GM12878 (cell line): ENCODE measurements at regions not wholly inside any gene's neighbourhood (a gene's known extent, or its start where the extent isn't known, plus 50 kb on each side); places are given as distances from the start of the nearest gene placed in this dataset.

Experiments used
- ATAC-seq: fragments of 200-7000 bp; cut with Tn5 transposase; 3 replicates; pipeline ENCODE4 v1.9.1; 2020; ENCODE audit warnings: mild to moderate bottlenecking, moderate library complexity
- BruUV-seq: library from RNA; stranded (reverse); fragments of 400-500 nt; replicated peaks from 2 replicates; lab custom pipeline; 2021; lab: Mats Ljungman, UMichigan
- CTCF ChIA-PET: fragments of 300-600 bp; sonication (Branson Sonifier 250); formaldehyde crosslinking; extraction: SDS; loops from one replicate; lab custom pipeline; 2021; ENCODE audit warnings: inconsistent platforms; lab: Yijun Ruan, JAX
- POLR2A ChIA-PET: fragments of 350-600 bp; formaldehyde crosslinking; extraction: SDS; loops from one replicate; lab custom pipeline; 2021; ENCODE audit warnings: inconsistent platforms; lab: Charles Lee
- RAD21 ChIA-PET: fragments of 300-600 bp; sonication (Branson Sonifier 250); formaldehyde crosslinking; loops from one replicate; lab custom pipeline; 2023; ENCODE audit warnings: antibody characterized with exemption; ENCODE audit not compliant: unreplicated experiment; lab: Charles Lee
- SMC1A ChIA-PET: fragments of 300-600 bp; sonication (Branson Sonifier 250); formaldehyde crosslinking; loops from one replicate; lab custom pipeline; 2023; ENCODE audit not compliant: unreplicated experiment, uncharacterized antibody; lab: Charles Lee
- DNase-seq: peaks from one replicate; pipeline ENCODE4 v3.0.0-alpha.2; 2011; ENCODE audit warnings: low read depth, low spot score
- FAIRE-seq: peaks from 3 replicates; lab custom pipeline; 2011; peaks lifted over from hg19 to GRCh38; lab: Jason Lieb, UNC
- H2AFZ ChIP-seq: 2 replicates; pipeline ENCODE4 v1.6.0; 2011; ENCODE audit warnings: low read depth, low read length, control low read depth; ENCODE audit not compliant: control insufficient read depth
- H3K27ac ChIP-seq: 2 replicates; pipeline ENCODE4 v1.5.1; 2011; ENCODE audit warnings: control low read depth; ENCODE audit not compliant: control insufficient read depth, insufficient read depth
- H3K27me3 ChIP-seq, 2 experiments: replicated peaks in 1 of 2; 2 replicates each; pipeline versions ENCODE4 v1.6.0 to v1.6.1; 2011; ENCODE audit warnings: low read length in 1 of 2; ENCODE audit not compliant: control insufficient read depth in 2 of 2, insufficient read depth in 2 of 2
- H3K36me3 ChIP-seq, 2 experiments: 2 replicates each; pipeline ENCODE4 v1.5.1; 2011; ENCODE audit warnings: low read length in 1 of 2; ENCODE audit not compliant: control insufficient read depth in 2 of 2, insufficient read depth in 2 of 2
- H3K4me1 ChIP-seq: 2 replicates; pipeline ENCODE4 v1.6.1; 2011; ENCODE audit warnings: mild to moderate bottlenecking, low read length, moderate library complexity, mixed read lengths; ENCODE audit not compliant: control insufficient read depth, insufficient read depth
- H3K4me2 ChIP-seq: 2 replicates; pipeline ENCODE4 v1.6.0; 2011; ENCODE audit warnings: control low read depth; ENCODE audit not compliant: control insufficient read depth, insufficient read depth
- H3K4me3 ChIP-seq: fragments of 200-600 bp; sonication (generic); 2 replicates; pipeline ENCODE4 v1.5.1; 2016
- H3K79me2 ChIP-seq: 2 replicates; pipeline ENCODE4 v1.6.0; 2011; ENCODE audit warnings: low read length; ENCODE audit not compliant: control insufficient read depth, insufficient read depth
- H3K9ac ChIP-seq: 2 replicates; pipeline ENCODE4 v1.8.0; 2011; ENCODE audit warnings: low read length, control low read depth, mixed read lengths; ENCODE audit not compliant: control insufficient read depth, insufficient read depth
- H3K9me3 ChIP-seq: replicated peaks from 3 replicates; pipeline ENCODE4 v1.5.1; 2011; ENCODE audit warnings: mild to moderate bottlenecking, low read length; ENCODE audit not compliant: control insufficient read depth, insufficient read depth
- H4K20me1 ChIP-seq: 2 replicates; pipeline ENCODE4 v1.6.0; 2011; ENCODE audit not compliant: control insufficient read depth, insufficient read depth
- EZH2 ChIP-seq: IDR thresholded peaks from 2 replicates; pipeline ENCODE4 v1.6.1; 2012; ENCODE audit warnings: low read depth, mild to moderate bottlenecking, control low read depth, inconsistent platforms, low read length, borderline replicate concordance; ENCODE audit not compliant: control insufficient read depth
- IKZF1 ChIP-seq: fragments of 450-650 bp; conservative IDR thresholded peaks from 2 replicates; pipeline ENCODE4 v1.6.1; 2017; ENCODE audit warnings: antibody characterized with exemption, mild to moderate bottlenecking
- JUNB ChIP-seq: IDR thresholded peaks from 2 replicates; pipeline ENCODE4 v1.6.1; 2016; ENCODE audit warnings: antibody characterized with exemption, mild to moderate bottlenecking
- RAD21 ChIP-seq: IDR thresholded peaks from 2 replicates; pipeline ENCODE4 v1.6.1; 2011; ENCODE audit warnings: mild to moderate bottlenecking, low read depth, low read length, moderate library complexity; ENCODE audit not compliant: insufficient read depth
- WGBS: methylation state at CpG from one replicate; pipeline ENCODE4 v1.1.6; 2016; ENCODE audit warnings: low lambda C conversion rate; ENCODE audit not compliant: insufficient replicate concordance, insufficient coverage; ENCODE audit errors: missing lambda C conversion rate; 5-methylcytosine and 5-hydroxymethylcytosine counted together
- in situ Hi-C: fragments of 300-500 bp; cut with MboI; formaldehyde crosslinking; loops from 9 replicates; pipeline ENCODE4 v1.14.3; 2018; ENCODE audit warnings: mixed read lengths
- intact Hi-C: fragments of 100-400 bp; cut with micrococcal nuclease; formaldehyde crosslinking; loops from one replicate; pipeline ENCODE4 v1.14.2; 2022; ENCODE audit not compliant: unreplicated experiment
- TF ChIP-seq, protein P1 (sequence below): fragments of 450-650 bp; IDR thresholded peaks from 2 replicates; pipeline ENCODE4 v1.6.1; 2017; ENCODE audit warnings: low read depth, mild to moderate bottlenecking, moderate library complexity
- TF ChIP-seq, protein P2 (sequence below): fragments of 450-650 bp; conservative IDR thresholded peaks from 2 replicates; pipeline ENCODE4 v1.6.1; 2017; ENCODE audit warnings: mild to moderate bottlenecking, moderate library complexity

- Histone ChIP-seq H2AFZ (no peak overlapping the region), H3K4me3 (no peak overlapping the region), H4K20me1 (no peaks in the 10 kb centered on the region), H3K27me3 (no peaks in the 10 kb centered on the region), H3K9ac (no peak overlapping the region), H3K9me3 (no peaks in the 10 kb centered on the region; the same call in 2 of the 3 replicates), H3K4me1 (no peaks in the 10 kb centered on the region), H3K79me2 (no peaks in the 10 kb centered on the region), H3K27ac (no peak overlapping the region), H3K36me3 (no peaks in the 10 kb centered on the region), H3K4me2 (no peak overlapping the region)
- RAD21 ChIA-PET, result no interaction called here
- ATAC-seq (no peak), DNase-seq (no peak), FAIRE-seq (no peak)
- no TSS peak for BruUV-seq
- POLR2A ChIA-PET, result no interaction called here
- in situ Hi-C loops (no loop called here), intact Hi-C loops (no loop called here)
- CTCF ChIA-PET, result no interaction called here
- SMC1A ChIA-PET, result no interaction called here
- TF ChIP-seq RAD21, result peak; percentile 43
- TF ChIP-seq, protein P1, sequence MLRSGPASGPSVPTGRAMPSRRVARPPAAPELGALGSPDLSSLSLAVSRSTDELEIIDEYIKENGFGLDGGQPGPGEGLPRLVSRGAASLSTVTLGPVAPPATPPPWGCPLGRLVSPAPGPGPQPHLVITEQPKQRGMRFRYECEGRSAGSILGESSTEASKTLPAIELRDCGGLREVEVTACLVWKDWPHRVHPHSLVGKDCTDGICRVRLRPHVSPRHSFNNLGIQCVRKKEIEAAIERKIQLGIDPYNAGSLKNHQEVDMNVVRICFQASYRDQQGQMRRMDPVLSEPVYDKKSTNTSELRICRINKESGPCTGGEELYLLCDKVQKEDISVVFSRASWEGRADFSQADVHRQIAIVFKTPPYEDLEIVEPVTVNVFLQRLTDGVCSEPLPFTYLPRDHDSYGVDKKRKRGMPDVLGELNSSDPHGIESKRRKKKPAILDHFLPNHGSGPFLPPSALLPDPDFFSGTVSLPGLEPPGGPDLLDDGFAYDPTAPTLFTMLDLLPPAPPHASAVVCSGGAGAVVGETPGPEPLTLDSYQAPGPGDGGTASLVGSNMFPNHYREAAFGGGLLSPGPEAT, result no peak
- WGBS, result 33% methylated on average over 12 of the region's 12 CpGs
These were observed 160.8 kb upstream of the C1orf174 start for GRCh38 chr1:4060850-4061249.

GRCh38 chr1:4061521-4062031, 161.5 kb upstream of the C1orf174 start:
- no peak for TF ChIP-seq IKZF1
- TF ChIP-seq EZH2, result no peak
- no peak for TF ChIP-seq JUNB
- TF ChIP-seq, protein P2, sequence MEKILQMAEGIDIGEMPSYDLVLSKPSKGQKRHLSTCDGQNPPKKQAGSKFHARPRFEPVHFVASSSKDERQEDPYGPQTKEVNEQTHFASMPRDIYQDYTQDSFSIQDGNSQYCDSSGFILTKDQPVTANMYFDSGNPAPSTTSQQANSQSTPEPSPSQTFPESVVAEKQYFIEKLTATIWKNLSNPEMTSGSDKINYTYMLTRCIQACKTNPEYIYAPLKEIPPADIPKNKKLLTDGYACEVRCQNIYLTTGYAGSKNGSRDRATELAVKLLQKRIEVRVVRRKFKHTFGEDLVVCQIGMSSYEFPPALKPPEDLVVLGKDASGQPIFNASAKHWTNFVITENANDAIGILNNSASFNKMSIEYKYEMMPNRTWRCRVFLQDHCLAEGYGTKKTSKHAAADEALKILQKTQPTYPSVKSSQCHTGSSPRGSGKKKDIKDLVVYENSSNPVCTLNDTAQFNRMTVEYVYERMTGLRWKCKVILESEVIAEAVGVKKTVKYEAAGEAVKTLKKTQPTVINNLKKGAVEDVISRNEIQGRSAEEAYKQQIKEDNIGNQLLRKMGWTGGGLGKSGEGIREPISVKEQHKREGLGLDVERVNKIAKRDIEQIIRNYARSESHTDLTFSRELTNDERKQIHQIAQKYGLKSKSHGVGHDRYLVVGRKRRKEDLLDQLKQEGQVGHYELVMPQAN, result no peak
- Histone ChIP-seq H3K27me3 (no peaks in the 10 kb centered on the region), H3K4me3 (no peak overlapping the region), H3K36me3 (no peaks in the 10 kb centered on the region), H3K4me1 (no peaks in the 10 kb centered on the region), H3K27ac (no peak overlapping the region), H3K9ac (no peak overlapping the region), H2AFZ (no peak overlapping the region), H3K9me3 (no peaks in the 10 kb centered on the region; the same call in 2 of the 3 replicates), H3K4me2 (no peak overlapping the region), H3K79me2 (no peaks in the 10 kb centered on the region), H4K20me1 (no peaks in the 10 kb centered on the region)
- CTCF ChIA-PET, result no interaction called here
- no peak for DNase-seq
- no peak for ATAC-seq
- intact Hi-C loops (no loop called here), in situ Hi-C loops (no loop called here)
- 60% methylated on average over 21 of the region's 21 CpGs for WGBS
- SMC1A ChIA-PET, result no interaction called here
- POLR2A ChIA-PET, result no interaction called here
- no peak for FAIRE-seq
- no TSS peak for BruUV-seq
- RAD21 ChIA-PET, result no interaction called here
